ENCODE measurements at regions not wholly inside any gene's neighbourhood (a gene's known extent, or its start where the extent isn't known, plus 50 kb on each side); places are given as distances from the start of the nearest gene placed in this dataset.

GRCh38 chrX:118167361-118167760 is 50.8 kb upstream of the KLHL13 start:
- no peak for DNase-seq (ENCODE audit: low read depth)
- H3K4me3 ChIP-seq (ENCODE audit: low read depth, low read length), result no peak overlapping the region

GRCh38 chrX:118171356-118171755 is 54.7 kb upstream of the KLHL13 start:
- no peak for DNase-seq (ENCODE audit: low read depth)
- no peak overlapping the region for H3K4me3 ChIP-seq (ENCODE audit: low read depth, low read length)

GRCh38 chrX:118174516-118175098 is 58.0 kb upstream of the KLHL13 start:
- DNase-seq (ENCODE audit: low read depth), result no peak
- no peak overlapping the region for H3K4me3 ChIP-seq (ENCODE audit: low read depth, low read length)

GRCh38 chrX:118177708-118178107 is 61.1 kb upstream of the KLHL13 start:
- DNase-seq (ENCODE audit: low read depth), result no peak

DNA sequence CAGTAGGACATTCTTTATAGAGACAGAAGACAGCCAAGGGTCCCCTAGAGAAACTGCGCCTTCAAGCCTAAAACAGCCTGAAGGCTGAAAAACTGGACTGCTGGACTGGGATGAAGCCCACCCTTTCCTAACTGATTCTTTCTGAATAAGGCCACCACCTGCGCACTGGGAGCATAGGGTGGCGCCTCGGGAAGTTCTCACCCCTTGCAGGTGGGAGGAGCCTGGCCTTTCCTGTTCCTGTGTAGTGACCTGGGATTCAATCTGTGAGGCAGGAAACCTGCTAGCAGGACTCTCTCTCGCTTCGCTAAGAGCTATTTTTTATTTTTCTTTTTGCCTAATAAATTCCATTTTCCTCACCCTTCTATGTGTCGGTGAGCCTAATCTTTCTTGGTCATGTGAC is 61.8 kb upstream of the KLHL13 start:
- no peak overlapping the region for H3K4me3 ChIP-seq (ENCODE audit: low read depth, low read length)
- DNase-seq (ENCODE audit: low read depth), result no peak

More at GRCh38 chrX:118177708-118178107, 61.1 kb upstream of the KLHL13 start:
- no peak overlapping the region for H3K4me3 ChIP-seq (ENCODE audit: low read depth, low read length)

GRCh38 chrX:118179161-118179560 is 62.6 kb upstream of the KLHL13 start:
- H3K4me3 ChIP-seq (ENCODE audit: low read depth, low read length), result no peak overlapping the region
- DNase-seq (ENCODE audit: low read depth), result no peak

DNA sequence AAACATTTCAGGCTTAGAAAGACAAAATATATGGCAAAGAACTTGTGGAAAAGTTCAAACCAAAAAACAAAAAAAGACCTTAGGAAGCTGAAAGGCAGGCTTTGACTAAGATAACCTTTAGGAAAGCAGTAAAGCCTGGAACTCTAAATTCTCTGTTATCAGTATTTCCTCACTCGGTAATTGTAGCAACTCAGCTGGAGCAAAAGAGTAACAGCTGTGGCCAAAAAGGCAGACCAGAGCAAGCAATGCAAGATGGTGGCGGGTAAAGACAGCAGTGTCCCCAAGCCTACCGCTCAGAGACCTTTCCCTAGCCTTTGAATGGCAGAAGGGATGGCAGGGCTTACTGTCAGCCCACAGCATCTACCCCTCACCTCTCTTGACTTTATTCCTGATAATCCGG is 63.1 kb upstream of the KLHL13 start:
- no peak for DNase-seq (ENCODE audit: low read depth)
- no peak overlapping the region for H3K4me3 ChIP-seq (ENCODE audit: low read depth, low read length)

DNA sequence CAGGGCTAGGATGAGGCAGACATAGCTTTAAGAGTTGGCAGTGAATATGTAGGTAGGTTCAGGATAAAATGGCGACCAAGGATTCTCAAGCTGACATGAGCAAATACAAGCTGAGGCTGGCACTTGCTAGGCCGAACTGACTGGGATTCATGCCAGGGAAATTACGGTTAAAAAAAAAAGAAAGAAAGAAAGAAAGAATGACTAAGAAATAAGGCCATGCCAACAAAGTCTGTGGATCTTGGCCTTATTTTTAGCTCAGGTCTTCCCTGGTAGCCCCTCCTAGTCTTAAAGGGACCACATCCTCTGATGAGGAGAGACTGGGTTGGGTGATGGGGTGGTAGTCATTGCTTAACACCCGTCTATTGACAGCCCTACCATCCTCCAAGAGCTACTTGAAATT is 64.4 kb upstream of the KLHL13 start:
- DNase-seq (ENCODE audit: low read depth), result no peak
- H3K4me3 ChIP-seq (ENCODE audit: low read depth, low read length), result no peak overlapping the region

- DNase-seq (ENCODE audit: low read depth), result no peak
- H3K4me3 ChIP-seq (ENCODE audit: low read depth, low read length), result no peak overlapping the region
These were observed 65.4 kb upstream of the KLHL13 start for GRCh38 chrX:118182025-118182424.

GRCh38 chrX:118182681-118183080 is 66.1 kb upstream of the KLHL13 start:
- no peak for DNase-seq (ENCODE audit: low read depth)
- no peak overlapping the region for H3K4me3 ChIP-seq (ENCODE audit: low read depth, low read length)

DNA sequence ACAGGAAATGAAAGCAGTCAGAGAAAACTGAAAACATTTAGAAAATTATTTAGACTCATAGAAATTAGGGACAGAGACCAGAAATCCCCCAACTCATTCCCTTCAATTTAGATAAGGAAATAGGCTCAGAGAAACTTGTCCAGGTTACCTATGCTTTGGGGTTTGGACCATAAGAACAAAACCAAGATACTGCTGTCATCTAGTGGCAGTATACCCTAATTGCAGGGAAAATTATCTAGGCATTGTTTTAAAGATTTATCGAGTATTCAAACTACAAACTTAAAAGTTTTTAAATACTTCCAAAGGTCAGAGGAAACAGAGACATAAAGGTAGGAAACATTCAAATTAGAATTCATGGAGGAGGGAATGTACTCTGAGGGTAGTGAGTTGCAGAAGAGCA is 67.0 kb upstream of the KLHL13 start:
- no peak for DNase-seq (ENCODE audit: low read depth)
- H3K4me3 ChIP-seq (ENCODE audit: low read depth, low read length), result no peak overlapping the region

DNA sequence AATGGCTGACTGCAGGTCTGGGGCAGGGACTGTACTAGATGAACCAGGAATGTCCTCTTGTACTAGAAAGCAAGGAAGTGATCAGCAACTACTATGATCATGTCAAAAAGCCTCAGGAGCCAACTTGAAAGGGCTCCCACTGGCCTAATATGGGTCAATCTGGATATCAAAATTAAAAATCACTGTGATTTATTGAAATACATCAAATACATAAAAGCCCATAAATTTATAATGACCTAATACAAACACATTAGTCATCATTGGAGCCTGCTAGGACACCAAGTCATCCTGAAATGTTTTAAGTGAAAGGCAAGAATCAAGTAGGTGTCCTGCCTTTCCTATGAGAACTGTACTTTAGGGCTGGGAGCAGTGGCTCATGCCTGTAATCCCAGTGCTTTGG is 70.5 kb upstream of the KLHL13 start:
- H3K4me3 ChIP-seq (ENCODE audit: low read depth, low read length), result no peak overlapping the region
- DNase-seq (ENCODE audit: low read depth), result no peak

- no peak for DNase-seq (ENCODE audit: low read depth)
- no peak overlapping the region for H3K4me3 ChIP-seq (ENCODE audit: low read depth, low read length)
These were observed 72.4 kb upstream of the KLHL13 start for GRCh38 chrX:118189000-118189399.

GRCh38 chrX:118189628-118190027 is 73.0 kb upstream of the KLHL13 start:
- DNase-seq (ENCODE audit: low read depth), result no peak
- H3K4me3 ChIP-seq (ENCODE audit: low read depth, low read length), result no peak overlapping the region

GRCh38 chrX:118197730-118198129 is 81.1 kb upstream of the KLHL13 start:
- DNase-seq (ENCODE audit: low read depth), result no peak
- H3K4me3 ChIP-seq (ENCODE audit: low read depth, low read length), result no peak overlapping the region

- no peak for DNase-seq (ENCODE audit: low read depth)
- H3K4me3 ChIP-seq (ENCODE audit: low read depth, low read length), result no peak overlapping the region
These were observed 82.0 kb upstream of the KLHL13 start for GRCh38 chrX:118198577-118198976.

- no peak for DNase-seq (ENCODE audit: low read depth)
These were observed 83.4 kb upstream of the KLHL13 start for GRCh38 chrX:118199997-118200396.

GRCh38 chrX:118205421-118206395 is 89.1 kb upstream of the KLHL13 start:
- H3K4me3 ChIP-seq (ENCODE audit: low read depth, low read length), result no peak overlapping the region
- no peak for DNase-seq (ENCODE audit: low read depth)

More at GRCh38 chrX:118199997-118200396, 83.4 kb upstream of the KLHL13 start:
- no peak overlapping the region for H3K4me3 ChIP-seq (ENCODE audit: low read depth, low read length)

- no peak for DNase-seq (ENCODE audit: low read depth)
- no peak overlapping the region for H3K4me3 ChIP-seq (ENCODE audit: low read depth, low read length)
These were observed 91.3 kb upstream of the KLHL13 start for GRCh38 chrX:118207831-118208453.

DNA sequence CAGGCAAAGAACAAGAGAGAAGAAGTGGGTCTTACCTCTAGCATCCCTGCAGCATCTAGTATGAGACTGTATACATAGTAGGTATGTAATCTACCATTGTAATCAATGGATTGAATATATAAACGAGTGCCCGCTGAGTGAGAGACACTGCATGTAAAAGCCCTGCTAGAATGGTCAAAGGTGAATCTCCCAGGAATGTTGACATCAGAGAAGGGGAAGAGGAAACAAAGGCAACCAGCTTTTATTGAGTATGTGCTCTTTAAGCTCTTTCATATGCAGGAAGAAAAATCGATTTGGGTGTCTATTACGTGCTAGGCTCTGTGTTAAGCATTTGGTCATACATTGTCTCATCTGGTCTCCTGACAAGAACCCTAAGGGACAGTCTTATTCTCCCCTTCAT is 91.9 kb upstream of the KLHL13 start:
- no peak overlapping the region for H3K4me3 ChIP-seq (ENCODE audit: low read depth, low read length)
- no peak for DNase-seq (ENCODE audit: low read depth)
